Small intestine (tissue), 7 donors: ENCODE measurements at regions not wholly inside any gene's neighbourhood (a gene's known extent, or its start where the extent isn't known, plus 50 kb on each side); places are given as distances from the start of the nearest gene placed in this dataset.
A peak's percentile ranks its signal among the peaks of the same experiment; 100 is the strongest.
"Not testable (repeated sequence)": the region's sequence is repeated elsewhere in the genome, so short reads cannot be mapped to it uniquely, and the experiment has no call there.

Source experiments
- DNase-seq, 2 donors: peaks; one replicate each; pipeline versions ENCODE4 v3.0.0 to v3.0.0-alpha.2; 2013
- FAIRE-seq: peaks from 2 replicates; lab custom pipeline; 2012; peaks lifted over from hg19 to GRCh38; lab: Jason Lieb, UNC
- H3K27ac ChIP-seq, 3 donors: one replicate each; pipeline ENCODE4 v1.5.1; 2013; ENCODE audit warnings: low read length in 2 of 3, mild to moderate bottlenecking in 2 of 3, control low read depth in 1 of 3, inconsistent platforms in 1 of 3, low read depth in 1 of 3, moderate library complexity in 1 of 3
- H3K27me3 ChIP-seq, 3 donors: one replicate each; pipeline ENCODE4 v1.6.1; 2013; ENCODE audit warnings: low read length in 3 of 3, inconsistent platforms in 1 of 3; ENCODE audit not compliant: control insufficient read depth in 3 of 3, insufficient read depth in 3 of 3
- H3K36me3 ChIP-seq, 3 donors: one replicate each; pipeline ENCODE4 v1.6.1; 2013; ENCODE audit warnings: low read length in 3 of 3, inconsistent platforms in 1 of 3, low read depth in 1 of 3, mild to moderate bottlenecking in 1 of 3, moderate library complexity in 1 of 3; ENCODE audit not compliant: control insufficient read depth in 3 of 3, insufficient read depth in 2 of 3
- H3K4me1 ChIP-seq, 3 donors: one replicate each; pipeline ENCODE4 v1.6.1; 2013; ENCODE audit warnings: low read length in 2 of 3, inconsistent platforms in 1 of 3, low read depth in 1 of 3, mild to moderate bottlenecking in 1 of 3, moderate library complexity in 1 of 3; ENCODE audit not compliant: control insufficient read depth in 3 of 3, insufficient read depth in 2 of 3
- H3K4me3 ChIP-seq, 3 donors: one replicate each; pipeline ENCODE4 v1.5.1; 2013; ENCODE audit warnings: low read length in 3 of 3, control low read depth in 1 of 3, inconsistent platforms in 1 of 3, low read depth in 1 of 3, mild to moderate bottlenecking in 1 of 3, moderate library complexity in 1 of 3
- H3K9me3 ChIP-seq, 2 donors: one replicate each; pipeline ENCODE4 v1.6.1; 2013; ENCODE audit warnings: low read depth in 1 of 2, low read length in 1 of 2; ENCODE audit not compliant: control insufficient read depth in 2 of 2, insufficient read depth in 1 of 2
- WGBS, 3 donors: extraction: QIAGEN DNeasy Blood & Tissue Kit; methylation state at CpG; one replicate each; pipeline ENCODE4 v1.1.7; 2013; 5-methylcytosine and 5-hydroxymethylcytosine counted together
- donor health status: healthy with polysubstance abuse.
- donor health status: control.
- donor health status: control.
- donor health status: Bipolar disorder and iron deficiency.
- donor health status: healthy.

DNA sequence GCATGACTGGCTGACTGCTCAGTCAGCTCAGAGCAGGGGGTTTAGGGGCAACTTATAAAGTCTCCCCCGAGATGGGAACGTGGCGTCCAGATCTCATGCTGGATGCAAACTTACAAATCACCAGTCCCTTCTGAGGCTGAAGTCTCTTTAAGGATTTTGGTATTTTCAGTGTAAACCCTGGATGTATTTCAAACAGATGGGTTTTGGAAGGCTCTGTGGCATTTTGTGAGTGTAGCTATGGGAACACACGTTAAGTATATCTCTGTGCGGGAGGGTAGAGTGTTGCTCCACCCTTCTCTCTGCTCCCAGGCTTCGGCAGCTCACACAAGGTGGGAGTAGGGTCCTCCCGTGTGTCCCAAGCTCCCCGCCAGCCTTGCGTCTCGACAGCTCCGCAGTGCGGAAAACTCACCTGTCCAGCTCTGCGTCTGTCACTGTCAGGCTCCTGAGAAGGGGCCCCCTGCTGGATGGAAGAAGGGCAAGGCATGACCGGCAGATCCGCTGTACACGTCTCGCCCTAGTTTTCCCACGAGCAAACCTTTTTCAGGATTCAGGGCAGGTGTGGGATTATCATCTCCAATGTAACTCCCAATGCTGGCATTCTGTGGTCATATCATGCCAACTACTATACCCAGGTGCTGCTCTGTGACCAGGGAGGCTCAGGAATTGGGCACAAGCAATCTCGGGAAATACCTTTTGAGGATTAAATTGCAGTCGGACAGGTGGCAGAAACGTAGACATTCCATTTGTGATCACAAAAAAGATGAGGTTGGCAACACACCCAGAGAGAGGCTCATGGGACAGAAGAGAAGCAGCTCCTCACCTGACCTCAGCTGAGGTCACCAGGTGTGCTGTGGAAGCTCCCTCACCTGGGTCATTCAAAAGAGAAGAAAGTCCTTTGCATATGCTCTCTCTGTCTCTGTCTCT lies 313.9 kb upstream of the B3GAT1 start:
- 33 to 61% (median 37%) methylated on average over 21 of the region's 21 CpGs for WGBS, 3 donors
- H3K36me3 ChIP-seq, result no peaks in the 10 kb centered on the region
- no peak overlapping the region for H3K27ac ChIP-seq
- DNase-seq, result peak; percentile 71 to 74
- no peaks in the 10 kb centered on the region for H3K9me3 ChIP-seq
- H3K27me3 ChIP-seq, result peaks cover 0 to 2% (median 0%) of the 10 kb centered on the region in 3 donors
- H3K4me1 ChIP-seq, result peaks cover 0 to 18% (median 0%) of the 10 kb centered on the region in 3 donors
- no peak overlapping the region for H3K4me3 ChIP-seq
- no peak for FAIRE-seq

GRCh38 chr11:134725211-134725610 lies 313.2 kb upstream of the B3GAT1 start:
- DNase-seq, result no peak
- Histone ChIP-seq H3K4me1 (peaks cover 0 to 10% (median 0%) of the 10 kb centered on the region in 3 donors), H3K9me3 (no peaks in the 10 kb centered on the region), H3K4me3 (no peak overlapping the region), H3K27ac (no peak overlapping the region), H3K36me3 (no peaks in the 10 kb centered on the region), H3K27me3 (peaks cover 0 to 2% (median 0%) of the 10 kb centered on the region in 3 donors)
- WGBS, 3 donors, result 73 to 81% (median 77%) methylated on average over 12 of the region's 12 CpGs
- no peak for FAIRE-seq

DNA sequence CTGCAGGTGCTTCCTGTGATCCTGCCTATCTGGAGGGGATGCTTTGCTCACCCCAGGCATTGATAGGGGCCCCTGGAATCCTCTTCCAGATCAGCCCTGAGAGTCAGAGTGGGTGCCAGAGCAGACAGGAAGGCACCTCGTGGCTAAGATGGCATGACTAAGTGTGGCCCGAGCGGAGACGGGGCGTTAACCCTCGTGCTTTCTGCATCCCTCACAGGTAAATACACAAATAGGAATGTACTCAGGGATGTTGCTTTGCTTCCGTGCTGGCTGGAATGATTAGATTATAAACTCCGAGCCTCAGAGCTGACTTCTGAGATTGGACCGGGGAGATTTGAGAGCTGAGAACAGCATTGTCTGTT lies 312.7 kb upstream of the B3GAT1 start:
- peaks cover 0 to 2% (median 0%) of the 10 kb centered on the region in 3 donors for H3K27me3 ChIP-seq
- FAIRE-seq, result no peak
- H3K36me3 ChIP-seq, result no peaks in the 10 kb centered on the region
- H3K4me3 ChIP-seq, result no peak overlapping the region
- WGBS, 3 donors, result 69 to 86% (median 72%) methylated on average over 9 of the region's 9 CpGs
- no peak for DNase-seq
- peaks cover 0 to 6% (median 0%) of the 10 kb centered on the region in 3 donors for H3K4me1 ChIP-seq
- H3K9me3 ChIP-seq, result no peaks in the 10 kb centered on the region
- H3K27ac ChIP-seq, result no peak overlapping the region

DNA sequence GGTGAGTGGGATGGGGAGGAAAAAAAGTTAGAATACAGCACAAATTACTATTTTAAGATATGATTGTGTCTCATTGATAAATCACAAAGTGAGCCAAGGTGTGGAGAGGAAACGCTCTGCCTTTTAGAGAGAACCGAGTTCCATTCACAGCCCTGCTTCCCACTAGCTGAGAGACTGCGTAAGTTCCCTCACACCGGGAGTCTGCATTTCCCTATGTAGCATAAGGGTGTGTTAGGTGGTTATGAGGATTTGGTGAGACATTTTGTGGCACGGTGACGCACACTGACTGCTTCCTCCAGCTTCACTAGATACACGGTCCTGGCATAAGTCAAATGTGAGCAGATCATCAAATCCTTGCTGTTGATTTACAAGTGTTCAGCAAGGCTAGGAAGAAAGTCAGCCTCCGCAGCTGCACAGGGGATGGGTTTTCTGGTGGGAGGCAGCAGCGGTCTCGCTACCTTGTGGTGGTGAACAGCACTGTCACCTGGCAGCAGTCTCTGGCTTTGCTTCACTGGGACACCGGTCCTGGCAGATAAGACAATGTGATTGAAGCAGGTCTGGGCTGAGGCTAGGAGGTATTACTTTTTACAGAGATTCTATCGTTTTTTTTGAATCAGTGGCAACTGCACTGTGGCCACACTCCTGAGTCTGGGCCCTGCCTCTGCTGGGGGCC lies 312.2 kb upstream of the B3GAT1 start:
- Histone ChIP-seq H3K4me1 (peaks cover 0 to under 1% (median 0%) of the 10 kb centered on the region in 3 donors), H3K9me3 (no peaks in the 10 kb centered on the region), H3K27me3 (peaks cover 0 to 2% (median 0%) of the 10 kb centered on the region in 3 donors), H3K36me3 (no peaks in the 10 kb centered on the region), H3K27ac (no peak overlapping the region), H3K4me3 (no peak overlapping the region)
- 77 to 86% (median 82%) methylated on average over 12 of the region's 12 CpGs for WGBS, 3 donors
- DNase-seq, result no peak
- FAIRE-seq, result no peak

- H3K36me3 ChIP-seq, H3K27me3 ChIP-seq, DNase-seq, H3K27ac ChIP-seq, H3K4me1 ChIP-seq, FAIRE-seq, H3K4me3 ChIP-seq, H3K9me3 ChIP-seq: not testable (repeated sequence)
- WGBS, 3 donors, result 92 to 94% (median 94%) methylated on average over 2 of the region's 2 CpGs
These were observed 308.6 kb upstream of the B3GAT1 start for GRCh38 chr11:134720691-134721070.

- not testable (repeated sequence) for H3K27ac ChIP-seq, FAIRE-seq, H3K4me1 ChIP-seq, DNase-seq, H3K36me3 ChIP-seq, H3K4me3 ChIP-seq, H3K27me3 ChIP-seq, H3K9me3 ChIP-seq
- 87 to 93% (median 88%) methylated on average over 3 to 4 of the region's 4 CpGs for WGBS, 3 donors
These were observed 308.1 kb upstream of the B3GAT1 start for GRCh38 chr11:134719940-134720690.

DNA sequence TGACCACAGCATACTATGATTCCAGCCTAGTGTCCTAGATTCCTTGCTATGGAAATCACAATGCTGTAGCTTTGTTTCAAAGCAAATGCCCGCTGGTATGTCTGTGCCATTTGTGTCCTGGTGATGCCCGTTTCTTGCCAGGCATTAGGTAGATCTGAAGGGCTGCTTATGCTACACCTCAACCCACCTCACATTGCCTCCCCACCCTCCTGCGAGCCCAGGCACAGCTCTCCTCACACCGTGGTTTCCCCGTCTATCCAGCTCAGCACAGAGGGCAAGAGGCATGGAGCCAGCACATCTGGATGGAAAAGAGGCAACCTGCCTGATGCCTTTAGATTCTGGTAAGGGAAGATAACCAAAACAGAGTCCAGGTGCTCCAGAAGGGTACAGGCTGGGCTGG lies 307.4 kb upstream of the B3GAT1 start:
- no peak for FAIRE-seq
- WGBS, 3 donors, result 88 to 94% (median 89%) methylated on average over 5 of the region's 5 CpGs
- H3K4me1 ChIP-seq, result peaks cover 0 to under 1% (median 0%) of the 10 kb centered on the region in 3 donors
- H3K9me3 ChIP-seq, result no peaks in the 10 kb centered on the region
- H3K27me3 ChIP-seq, result peaks cover 0 to 2% (median 0%) of the 10 kb centered on the region in 3 donors
- no peak for DNase-seq
- no peak overlapping the region for H3K4me3 ChIP-seq
- H3K36me3 ChIP-seq, result no peaks in the 10 kb centered on the region
- no peak overlapping the region for H3K27ac ChIP-seq

- DNase-seq, result no peak
- 52 to 59% (median 59%) methylated on average over 4 of the region's 4 CpGs for WGBS, 3 donors
- H3K27ac ChIP-seq, result no peak overlapping the region
These were observed 304.5 kb upstream of the B3GAT1 start for GRCh38 chr11:134716582-134716981.

More at GRCh38 chr11:134716582-134716981, 304.5 kb upstream of the B3GAT1 start:
- Histone ChIP-seq H3K36me3 (no peaks in the 10 kb centered on the region), H3K4me3 (no peak overlapping the region), H3K9me3 (no peaks in the 10 kb centered on the region), H3K4me1 (peaks cover 0 to 7% (median 2%) of the 10 kb centered on the region in 3 donors), H3K27me3 (peaks cover 0 to 7% (median 0%) of the 10 kb centered on the region in 3 donors)
- no peak for FAIRE-seq
